ENCODE measurements at regions not wholly inside any gene's neighbourhood (a gene's known extent, or its start where the extent isn't known, plus 50 kb on each side); places are given as distances from the start of the nearest gene placed in this dataset.

- no peak for TF ChIP-seq EZH2phosphoT487 (IDR thresholded peaks at IDR 0.05; ENCODE audit: borderline replicate concordance)
- TF ChIP-seq JUND (IDR thresholded peaks at IDR 0.05) = no peak
- TF ChIP-seq RAD21 (IDR thresholded peaks at IDR 0.05; ENCODE audit: low read depth) = no peak
- TF ChIP-seq POLR2AphosphoS5 (IDR thresholded peaks at IDR 0.05; ENCODE audit: low read depth, low read length) = no peak
- no peak for TF ChIP-seq CTCF (IDR thresholded peaks at IDR 0.05 in 2 of 3, conservative IDR thresholded peaks at IDR 0.05 in 1 of 3; ENCODE audit: borderline replicate concordance in 1 of 3, insufficient read depth in 1 of 3, low read depth in 2 of 3, low read length in 2 of 3)
- TF ChIP-seq SP1 (IDR thresholded peaks at IDR 0.05; ENCODE audit: low read depth) = no peak
- no peak for TF ChIP-seq CBX3 (IDR thresholded peaks at IDR 0.05; ENCODE audit: low read depth)
- no peak for TF ChIP-seq POLR2A (IDR thresholded peaks at IDR 0.05; ENCODE audit: borderline replicate concordance, extremely low read depth, insufficient read depth, insufficient read length)
Measured at GRCh38 chr14:34257505-34257904, 204.5 kb downstream of the SPTSSA start.

Measured in HCT116 (cell line).